ENCODE measurements at regions not wholly inside any gene's neighbourhood (a gene's known extent, or its start where the extent isn't known, plus 50 kb on each side); places are given as distances from the start of the nearest gene placed in this dataset.

DNA sequence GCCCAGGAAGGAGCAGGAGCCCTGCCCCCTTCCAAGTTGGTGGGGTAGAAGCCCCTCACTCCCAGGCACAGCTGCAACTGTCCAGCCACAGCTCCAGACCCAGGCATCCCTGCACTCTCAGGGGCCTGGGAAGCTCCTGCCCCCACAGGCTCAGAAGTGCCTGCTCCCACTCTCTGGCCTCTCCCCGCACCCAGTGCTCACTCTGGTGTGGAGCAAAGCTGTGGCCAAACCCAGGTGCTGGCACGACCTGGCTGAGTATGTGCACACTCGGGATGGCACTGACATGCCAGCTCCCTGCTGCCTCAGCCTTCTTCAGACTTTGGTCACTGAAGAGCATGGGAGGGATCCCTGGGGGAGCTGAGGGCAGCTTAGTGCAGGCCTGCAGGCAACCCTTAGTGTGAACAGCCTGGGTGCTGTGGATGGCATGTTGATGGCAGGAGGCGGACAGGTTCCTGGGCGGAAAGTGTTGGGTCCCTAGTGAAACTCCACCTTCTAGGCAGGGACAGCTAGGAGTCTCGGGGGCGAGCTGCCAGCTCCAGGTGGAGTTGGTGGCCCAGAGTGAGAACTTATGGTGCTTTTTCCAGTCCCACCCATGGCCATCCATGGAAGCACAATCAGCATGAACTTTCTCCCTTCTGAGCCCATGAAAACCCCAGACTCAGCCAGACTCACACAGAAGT, 489.2 kb upstream of the ROBO2 start:
- no peaks in the 10 kb centered on the region for H3K9me3 ChIP-seq (ENCODE audit: insufficient read depth, low read length)
- no peaks in the 10 kb centered on the region for H3K79me2 ChIP-seq (ENCODE audit: low read length)
- H3K27ac ChIP-seq (ENCODE audit: low read length), result no peak overlapping the region
- H3K4me3 ChIP-seq (ENCODE audit: low read length), result no peak overlapping the region
- H4K20me1 ChIP-seq (ENCODE audit: insufficient read depth, low read length), result no peaks in the 10 kb centered on the region
- H2AFZ ChIP-seq (ENCODE audit: low read depth, low read length), result no peak overlapping the region
- no peak overlapping the region for H3K9ac ChIP-seq (ENCODE audit: low read length)
- no peaks in the 10 kb centered on the region for H3K36me3 ChIP-seq (replicated peaks; ENCODE audit: low read depth, low read length)
- H3K4me1 ChIP-seq (ENCODE audit: low read length), result no peaks in the 10 kb centered on the region
- no peak overlapping the region for H3K4me2 ChIP-seq (ENCODE audit: low read length)
- no peaks in the 10 kb centered on the region for H3K27me3 ChIP-seq (ENCODE audit: low read depth, low read length)
- TF ChIP-seq, protein P1, sequence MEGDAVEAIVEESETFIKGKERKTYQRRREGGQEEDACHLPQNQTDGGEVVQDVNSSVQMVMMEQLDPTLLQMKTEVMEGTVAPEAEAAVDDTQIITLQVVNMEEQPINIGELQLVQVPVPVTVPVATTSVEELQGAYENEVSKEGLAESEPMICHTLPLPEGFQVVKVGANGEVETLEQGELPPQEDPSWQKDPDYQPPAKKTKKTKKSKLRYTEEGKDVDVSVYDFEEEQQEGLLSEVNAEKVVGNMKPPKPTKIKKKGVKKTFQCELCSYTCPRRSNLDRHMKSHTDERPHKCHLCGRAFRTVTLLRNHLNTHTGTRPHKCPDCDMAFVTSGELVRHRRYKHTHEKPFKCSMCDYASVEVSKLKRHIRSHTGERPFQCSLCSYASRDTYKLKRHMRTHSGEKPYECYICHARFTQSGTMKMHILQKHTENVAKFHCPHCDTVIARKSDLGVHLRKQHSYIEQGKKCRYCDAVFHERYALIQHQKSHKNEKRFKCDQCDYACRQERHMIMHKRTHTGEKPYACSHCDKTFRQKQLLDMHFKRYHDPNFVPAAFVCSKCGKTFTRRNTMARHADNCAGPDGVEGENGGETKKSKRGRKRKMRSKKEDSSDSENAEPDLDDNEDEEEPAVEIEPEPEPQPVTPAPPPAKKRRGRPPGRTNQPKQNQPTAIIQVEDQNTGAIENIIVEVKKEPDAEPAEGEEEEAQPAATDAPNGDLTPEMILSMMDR (IDR thresholded peaks at IDR 0.05; ENCODE audit: low read depth, low read length), result no peak
- no peak for TF ChIP-seq EZH2phosphoT487 (IDR thresholded peaks at IDR 0.05; ENCODE audit: low read depth)

GRCh38 chr3:76551739-76552138, 488.2 kb upstream of the ROBO2 start:
- Histone ChIP-seq H3K4me2 (ENCODE audit: low read length) (no peak overlapping the region), H4K20me1 (ENCODE audit: insufficient read depth, low read length) (no peaks in the 10 kb centered on the region), H3K27me3 (ENCODE audit: low read depth, low read length) (no peaks in the 10 kb centered on the region), H3K36me3 (replicated peaks; ENCODE audit: low read depth, low read length) (no peaks in the 10 kb centered on the region), H3K79me2 (ENCODE audit: low read length) (no peaks in the 10 kb centered on the region), H3K9ac (ENCODE audit: low read length) (no peak overlapping the region), H3K4me3 (ENCODE audit: low read length) (no peak overlapping the region), H3K9me3 (ENCODE audit: insufficient read depth, low read length) (no peaks in the 10 kb centered on the region), H2AFZ (ENCODE audit: low read depth, low read length) (no peak overlapping the region), H3K4me1 (ENCODE audit: low read length) (no peaks in the 10 kb centered on the region), H3K27ac (ENCODE audit: low read length) (no peak overlapping the region)
- TF ChIP-seq, protein P1 (IDR thresholded peaks at IDR 0.05; ENCODE audit: low read depth, low read length), result no peak
- TF ChIP-seq EZH2phosphoT487 (IDR thresholded peaks at IDR 0.05; ENCODE audit: low read depth), result no peak

GRCh38 chr3:76552653-76553052, 487.2 kb upstream of the ROBO2 start:
- TF ChIP-seq, protein P1 (IDR thresholded peaks at IDR 0.05; ENCODE audit: low read depth, low read length), result no peak
- TF ChIP-seq EZH2phosphoT487 (IDR thresholded peaks at IDR 0.05; ENCODE audit: low read depth), result no peak

GRCh38 chr3:76554707-76555106, 485.2 kb upstream of the ROBO2 start:
- Histone ChIP-seq H3K9ac (ENCODE audit: low read length) (no peak overlapping the region), H3K79me2 (ENCODE audit: low read length) (no peaks in the 10 kb centered on the region), H3K9me3 (ENCODE audit: insufficient read depth, low read length) (no peaks in the 10 kb centered on the region), H3K36me3 (replicated peaks; ENCODE audit: low read depth, low read length) (no peaks in the 10 kb centered on the region), H4K20me1 (ENCODE audit: insufficient read depth, low read length) (no peaks in the 10 kb centered on the region), H3K4me3 (ENCODE audit: low read length) (no peak overlapping the region), H3K27ac (ENCODE audit: low read length) (no peak overlapping the region), H3K27me3 (ENCODE audit: low read depth, low read length) (no peaks in the 10 kb centered on the region), H3K4me2 (ENCODE audit: low read length) (no peak overlapping the region), H2AFZ (ENCODE audit: low read depth, low read length) (no peak overlapping the region), H3K4me1 (ENCODE audit: low read length) (no peaks in the 10 kb centered on the region)
- no peak for TF ChIP-seq EZH2phosphoT487 (IDR thresholded peaks at IDR 0.05; ENCODE audit: low read depth)
- TF ChIP-seq, protein P1 (IDR thresholded peaks at IDR 0.05; ENCODE audit: low read depth, low read length), result no peak

More at GRCh38 chr3:76552653-76553052, 487.2 kb upstream of the ROBO2 start:
- H3K27me3 ChIP-seq (ENCODE audit: low read depth, low read length), result no peaks in the 10 kb centered on the region
- H3K4me1 ChIP-seq (ENCODE audit: low read length), result no peaks in the 10 kb centered on the region
- no peak overlapping the region for H3K4me3 ChIP-seq (ENCODE audit: low read length)
- no peaks in the 10 kb centered on the region for H3K79me2 ChIP-seq (ENCODE audit: low read length)
- no peak overlapping the region for H2AFZ ChIP-seq (ENCODE audit: low read depth, low read length)
- H3K36me3 ChIP-seq (replicated peaks; ENCODE audit: low read depth, low read length), result no peaks in the 10 kb centered on the region
- no peaks in the 10 kb centered on the region for H4K20me1 ChIP-seq (ENCODE audit: insufficient read depth, low read length)
- H3K27ac ChIP-seq (ENCODE audit: low read length), result no peak overlapping the region
- no peak overlapping the region for H3K4me2 ChIP-seq (ENCODE audit: low read length)
- H3K9me3 ChIP-seq (ENCODE audit: insufficient read depth, low read length), result no peaks in the 10 kb centered on the region
- no peak overlapping the region for H3K9ac ChIP-seq (ENCODE audit: low read length)

Data from OCI-LY3 (cell line).